HG03520 (cell line): ENCODE measurements at regions not wholly inside any gene's neighbourhood (a gene's known extent, or its start where the extent isn't known, plus 50 kb on each side); places are given as distances from the start of the nearest gene placed in this dataset.
"Not testable (repeated sequence)": the region's sequence is repeated elsewhere in the genome, so short reads cannot be mapped to it uniquely, and the experiment has no call there.

Source experiments
- ATAC-seq: cut with Tn5 transposase; IDR thresholded peaks from one replicate; pipeline ENCODE4 v1.9.1; 2021; ENCODE audit warnings: mild to moderate bottlenecking, moderate library complexity; ENCODE audit not compliant: unreplicated experiment

GRCh38 chr3:28575746-28576613 lies 227.4 kb upstream of the AZI2 start:
- ATAC-seq, result no peak

GRCh38 chr3:28576614-28577200 lies 228.1 kb upstream of the AZI2 start:
- ATAC-seq, result no peak

- no peak for ATAC-seq
Observed at GRCh38 chr3:28577941-28578500, 229.4 kb upstream of the AZI2 start.

GRCh38 chr3:28586325-28586724 lies 237.7 kb upstream of the AZI2 start:
- no peak for ATAC-seq

- ATAC-seq, result no peak
Observed at GRCh38 chr3:28587723-28588122, 239.1 kb upstream of the AZI2 start.

- ATAC-seq, result no peak
Observed at GRCh38 chr3:28590216-28590615, 241.6 kb upstream of the AZI2 start.

- ATAC-seq, result no peak
Observed at GRCh38 chr3:28590860-28591259, 242.2 kb upstream of the AZI2 start.

- no peak for ATAC-seq
Observed at GRCh38 chr3:28595372-28595771, 246.7 kb upstream of the AZI2 start.

GRCh38 chr3:28597452-28597851 lies 248.8 kb upstream of the AZI2 start:
- no peak for ATAC-seq

- no peak for ATAC-seq
Observed at GRCh38 chr3:28598165-28598564, 249.5 kb upstream of the AZI2 start.

GRCh38 chr3:28601291-28601690 lies 252.7 kb upstream of the AZI2 start:
- ATAC-seq, result no peak

GRCh38 chr3:28606283-28606682 lies 257.7 kb upstream of the AZI2 start:
- ATAC-seq, result no peak

GRCh38 chr3:28612232-28612631 lies 263.6 kb upstream of the AZI2 start:
- ATAC-seq, result no peak

- no peak for ATAC-seq
Observed at GRCh38 chr3:28613511-28614106, 265.0 kb upstream of the AZI2 start.

GRCh38 chr3:28615071-28615470 lies 266.4 kb upstream of the AZI2 start:
- ATAC-seq, result no peak

GRCh38 chr3:28615971-28616370 lies 267.3 kb upstream of the AZI2 start:
- ATAC-seq, result no peak

GRCh38 chr3:28617821-28618220 lies 269.2 kb upstream of the AZI2 start:
- no peak for ATAC-seq

- no peak for ATAC-seq
Observed at GRCh38 chr3:28623106-28623505, 274.5 kb upstream of the AZI2 start.

GRCh38 chr3:28624084-28624483 lies 275.5 kb upstream of the AZI2 start:
- ATAC-seq, result no peak

- not testable (repeated sequence) for ATAC-seq
Observed at GRCh38 chr3:28627843-28628242, 279.2 kb upstream of the AZI2 start.

GRCh38 chr3:28634019-28634418 lies 285.4 kb upstream of the AZI2 start:
- ATAC-seq, result no peak

GRCh38 chr3:28637742-28638141 lies 289.1 kb upstream of the AZI2 start:
- ATAC-seq, result no peak
